22Rv1 (cell line): ENCODE measurements at regions not wholly inside any gene's neighbourhood (a gene's known extent, or its start where the extent isn't known, plus 50 kb on each side); places are given as distances from the start of the nearest gene placed in this dataset.

Experiments used
- CTCF ChIP-seq: fragments of 450-650 bp; IDR thresholded peaks from 2 replicates; pipeline ENCODE4 v1.5.1; 2017; ENCODE audit warnings: mild to moderate bottlenecking
- ZFX ChIP-seq: fragments of 450-650 bp; IDR thresholded peaks from 2 replicates; pipeline ENCODE4 v1.6.1; 2017; ENCODE audit warnings: antibody characterized with exemption, borderline replicate concordance

- TF ChIP-seq CTCF, result no peak
- no peak for TF ChIP-seq ZFX
Measured at GRCh38 chr5:125120012-125120411, 373.6 kb upstream of the ZNF608 start.
